HCT116 (cell line): ENCODE measurements at regions not wholly inside any gene's neighbourhood (a gene's known extent, or its start where the extent isn't known, plus 50 kb on each side); places are given as distances from the start of the nearest gene placed in this dataset.

ENCODE experiments used
- CTCF ChIP-seq, 3 experiments: fragments of 200-600 bp in 1 of 3; sonication (generic) in 1 of 3; IDR thresholded peaks in 2 of 3; conservative IDR thresholded peaks in 1 of 3; 2 replicates each; pipeline ENCODE4 v1.5.1; 2012 to 2017; ENCODE audit warnings: low read depth in 2 of 3, low read length in 2 of 3, antibody characterized with exemption in 1 of 3, borderline replicate concordance in 1 of 3, control low read depth in 1 of 3, mild to moderate bottlenecking in 1 of 3, mixed read lengths in 1 of 3, mixed run types in 1 of 3, moderate library complexity in 1 of 3; ENCODE audit not compliant: insufficient read depth in 1 of 3
- EZH2 ChIP-seq: fragments of 200-600 bp; sonication (generic); IDR thresholded peaks from 2 replicates; pipeline ENCODE4 v1.6.1; 2017; ENCODE audit warnings: antibody characterized with exemption, mixed run types
- JUND ChIP-seq: IDR thresholded peaks from 2 replicates; pipeline ENCODE4 v1.6.1; 2012
- MAX ChIP-seq: IDR thresholded peaks from 2 replicates; pipeline ENCODE4 v1.6.1; 2012
- POLR2AphosphoS5 ChIP-seq: IDR thresholded peaks from 2 replicates; pipeline ENCODE4 v1.6.1; 2011; ENCODE audit warnings: mild to moderate bottlenecking, low read depth, low read length, moderate library complexity
- SP1 ChIP-seq: IDR thresholded peaks from 2 replicates; pipeline ENCODE4 v1.6.1; 2012; ENCODE audit warnings: low read depth
- ZNF274 ChIP-seq: fragments of 200-500 bp; sonication (Bioruptor generic); IDR thresholded peaks from 2 replicates; pipeline ENCODE4 v1.6.1; 2014; ENCODE audit warnings: mild to moderate bottlenecking, low read depth, low read length, inconsistent platforms

GRCh38 chr2:36097022-36097421 lies 258.6 kb upstream of the CRIM1 start:
- TF ChIP-seq SP1 (no peak), ZNF274 (no peak), POLR2AphosphoS5 (no peak), CTCF (IDR thresholded peaks at IDR 0.05 in 2 of 3, conservative IDR thresholded peaks at IDR 0.05 in 1 of 3; ENCODE audit: borderline replicate concordance in 1 of 3, insufficient read depth in 1 of 3, low read depth in 2 of 3, low read length in 2 of 3) (no peak), MAX (no peak), EZH2 (no peak), JUND (no peak)
